HG03571 (cell line): ENCODE measurements at regions not wholly inside any gene's neighbourhood (a gene's known extent, or its start where the extent isn't known, plus 50 kb on each side); places are given as distances from the start of the nearest gene placed in this dataset.
A peak's percentile ranks its signal among the peaks of the same experiment; 100 is the strongest.

Experiments used
- ATAC-seq: cut with Tn5 transposase; IDR thresholded peaks from one replicate; pipeline ENCODE4 v1.9.1; 2021; ENCODE audit not compliant: unreplicated experiment

- ATAC-seq = no peak
These were observed 59.3 kb downstream of the DDIT4L start for GRCh38 chr4:100130964-100131363.

- no peak for ATAC-seq
These were observed 59.8 kb downstream of the DDIT4L start for GRCh38 chr4:100130491-100130890.

GRCh38 chr4:100129774-100130173 is 60.5 kb downstream of the DDIT4L start:
- no peak for ATAC-seq

GRCh38 chr4:100128338-100128737 is 61.9 kb downstream of the DDIT4L start:
- no peak for ATAC-seq

- ATAC-seq = no peak
These were observed 65.6 kb downstream of the DDIT4L start for GRCh38 chr4:100124715-100125114.

GRCh38 chr4:100118181-100118580 is 72.1 kb downstream of the DDIT4L start:
- no peak for ATAC-seq

GRCh38 chr4:100117750-100118149 is 72.5 kb downstream of the DDIT4L start:
- no peak for ATAC-seq

- no peak for ATAC-seq
These were observed 75.4 kb downstream of the DDIT4L start for GRCh38 chr4:100114909-100115308.

- ATAC-seq = no peak
These were observed 76.5 kb downstream of the DDIT4L start for GRCh38 chr4:100113732-100114131.

GRCh38 chr4:100113096-100113495 is 77.2 kb downstream of the DDIT4L start:
- ATAC-seq = no peak

- ATAC-seq = no peak
These were observed 80.3 kb downstream of the DDIT4L start for GRCh38 chr4:100109921-100110320.

GRCh38 chr4:100108869-100109268 is 81.4 kb downstream of the DDIT4L start:
- no peak for ATAC-seq

GRCh38 chr4:100106982-100107381 is 83.3 kb downstream of the DDIT4L start:
- peak; percentile 98 for ATAC-seq

GRCh38 chr4:100103671-100104070 is 86.6 kb downstream of the DDIT4L start:
- ATAC-seq = no peak

- ATAC-seq = no peak
These were observed 89.3 kb downstream of the DDIT4L start for GRCh38 chr4:100100985-100101384.

- no peak for ATAC-seq
These were observed 90.5 kb downstream of the DDIT4L start for GRCh38 chr4:100099746-100100145.

- no peak for ATAC-seq
These were observed 91.6 kb downstream of the DDIT4L start for GRCh38 chr4:100098681-100099080.

- ATAC-seq = no peak
These were observed 92.2 kb downstream of the DDIT4L start for GRCh38 chr4:100098011-100098545.

GRCh38 chr4:100095729-100096595 is 94.3 kb downstream of the DDIT4L start:
- ATAC-seq = peak; percentile 79

GRCh38 chr4:100093091-100093866 is 97.0 kb downstream of the DDIT4L start:
- ATAC-seq = peak; percentile 68

GRCh38 chr4:100087743-100088142 is 102.5 kb downstream of the DDIT4L start:
- no peak for ATAC-seq
